SH-SY5Y (cell line): ENCODE measurements at regions not wholly inside any gene's neighbourhood (a gene's known extent, or its start where the extent isn't known, plus 50 kb on each side); places are given as distances from the start of the nearest gene placed in this dataset.

ENCODE experiments used
- GATA2 ChIP-seq: IDR thresholded peaks from 2 replicates; pipeline ENCODE4 v1.6.1; 2011; ENCODE audit warnings: mild to moderate bottlenecking, low read depth, low read length
- GATA3 ChIP-seq: IDR thresholded peaks from 2 replicates; pipeline ENCODE4 v1.6.1; 2011; ENCODE audit warnings: low read depth, mild to moderate bottlenecking, low read length, moderate library complexity

- TF ChIP-seq GATA3 = no peak
- no peak for TF ChIP-seq GATA2
Observed at GRCh38 chr16:85363427-85363826, 249.7 kb upstream of the GSE1 start.

GRCh38 chr16:85363881-85364280, 249.2 kb upstream of the GSE1 start:
- TF ChIP-seq GATA2 (no peak), GATA3 (no peak)

GRCh38 chr16:85364323-85365040, 248.6 kb upstream of the GSE1 start:
- no peak for TF ChIP-seq GATA2
- TF ChIP-seq GATA3 = no peak

GRCh38 chr16:85365120-85365519, 248.0 kb upstream of the GSE1 start:
- TF ChIP-seq GATA3 (no peak), GATA2 (no peak)

- TF ChIP-seq GATA2 = peak; percentile 3; the same call in 1 of the 2 replicates
- TF ChIP-seq GATA3 = no peak
Observed at GRCh38 chr16:85366031-85366763, 246.9 kb upstream of the GSE1 start.

- TF ChIP-seq GATA3 = no peak
- no peak for TF ChIP-seq GATA2
Observed at GRCh38 chr16:85367485-85367884, 245.6 kb upstream of the GSE1 start.

- TF ChIP-seq GATA2 (no peak), GATA3 (no peak)
Observed at GRCh38 chr16:85369060-85369459, 244.1 kb upstream of the GSE1 start.

- TF ChIP-seq GATA3 = no peak
- no peak for TF ChIP-seq GATA2
Observed at GRCh38 chr16:85369741-85370528, 243.2 kb upstream of the GSE1 start.

GRCh38 chr16:85370543-85370880, 242.6 kb upstream of the GSE1 start:
- no peak for TF ChIP-seq GATA3
- TF ChIP-seq GATA2 = no peak

GRCh38 chr16:85370881-85371651, 242.1 kb upstream of the GSE1 start:
- TF ChIP-seq GATA2 (no peak), GATA3 (no peak)

- TF ChIP-seq GATA2 (no peak), GATA3 (no peak)
Observed at GRCh38 chr16:85371948-85372347, 241.2 kb upstream of the GSE1 start.

GRCh38 chr16:85372627-85373372, 240.3 kb upstream of the GSE1 start:
- no peak for TF ChIP-seq GATA3
- no peak for TF ChIP-seq GATA2

GRCh38 chr16:85373741-85374570, 239.2 kb upstream of the GSE1 start:
- no peak for TF ChIP-seq GATA2
- no peak for TF ChIP-seq GATA3

- no peak for TF ChIP-seq GATA2
Observed at GRCh38 chr16:85374571-85374872, 238.6 kb upstream of the GSE1 start.
